ENCODE measurements at regions not wholly inside any gene's neighbourhood (a gene's known extent, or its start where the extent isn't known, plus 50 kb on each side); places are given as distances from the start of the nearest gene placed in this dataset.
"Not testable (repeated sequence)": the region's sequence is repeated elsewhere in the genome, so short reads cannot be mapped to it uniquely, and the experiment has no call there.

DNA sequence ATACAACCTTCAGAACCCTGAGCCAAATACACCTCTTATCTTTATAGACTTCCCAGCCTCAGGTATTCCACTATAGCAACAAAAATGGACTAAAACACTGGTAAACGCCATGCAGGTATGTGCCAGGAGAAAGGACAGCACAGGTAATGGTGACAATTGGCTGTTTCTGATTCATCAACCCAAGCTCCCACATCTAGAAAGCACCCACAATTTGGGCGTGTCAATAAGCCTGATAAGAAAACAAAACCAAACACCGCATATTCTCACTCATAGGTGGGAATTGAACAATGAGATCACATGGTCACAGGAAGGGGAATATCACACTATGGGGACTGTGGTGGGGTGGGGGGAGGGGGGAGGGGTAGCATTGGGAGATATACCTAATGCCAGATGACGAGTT lies 348.5 kb downstream of the GADD45G start:
- H3K79me2 ChIP-seq (ENCODE audit: control insufficient read depth in 1 of 2, insufficient read depth in 2 of 2, low read length in 2 of 2); H2BK20ac ChIP-seq (ENCODE audit: low read length); H3K9me3 ChIP-seq (ENCODE audit: insufficient read depth in 2 of 2, low read depth in 1 of 2, low read length in 1 of 2); H2BK5ac ChIP-seq (ENCODE audit: low read depth, low read length); H3K23me2 ChIP-seq (ENCODE audit: low read depth, low read length); H3K14ac ChIP-seq (ENCODE audit: insufficient read length); H3K18ac ChIP-seq (ENCODE audit: extremely low read depth, low read length); H3K27me3 ChIP-seq (replicated peaks in 1 of 4; ENCODE audit: control insufficient read depth in 3 of 4, extremely low read depth in 1 of 4, insufficient read depth in 3 of 4, low read length in 3 of 4); H4K20me1 ChIP-seq (replicated peaks in 1 of 2; ENCODE audit: control insufficient read depth in 1 of 2, insufficient read depth in 2 of 2, low read length in 2 of 2); POLR2A ChIA-PET (ENCODE audit: partially characterized antibody); H3K23ac ChIP-seq (ENCODE audit: insufficient read length); H4K5ac ChIP-seq (ENCODE audit: insufficient read length, low read depth, low read length); H2AK5ac ChIP-seq (ENCODE audit: low read depth, low read length); H3K4me2 ChIP-seq (ENCODE audit: insufficient read depth in 1 of 2, low read depth in 2 of 2, low read length in 2 of 2); H3K79me1 ChIP-seq (ENCODE audit: low read depth, low read length); H2BK15ac ChIP-seq (ENCODE audit: low read length); FAIRE-seq; H3K56ac ChIP-seq (replicated peaks; ENCODE audit: insufficient read length, low read depth, low read length); H3K4ac ChIP-seq (replicated peaks; ENCODE audit: insufficient read length, low read depth, low read length); H2BK120ac ChIP-seq (replicated peaks; ENCODE audit: low read depth, low read length); H2AFZ ChIP-seq (ENCODE audit: low read length); H2BK12ac ChIP-seq (ENCODE audit: low read depth, low read length); H3K9ac ChIP-seq (replicated peaks in 1 of 4; ENCODE audit: extremely low read depth in 1 of 4, low read depth in 3 of 4, low read length in 3 of 4); H3K4me3 ChIP-seq (ENCODE audit: extremely low read depth in 1 of 4, insufficient read depth in 2 of 4, low read depth in 3 of 4, low read length in 4 of 4); H4K8ac ChIP-seq (ENCODE audit: extremely low read depth, insufficient read depth, low read length); H4K91ac ChIP-seq (replicated peaks; ENCODE audit: insufficient read length, low read length); H3K27ac ChIP-seq (ENCODE audit: low read depth, low read length); H3K4me1 ChIP-seq (replicated peaks in 1 of 4; ENCODE audit: control insufficient read depth in 3 of 4, insufficient read depth in 4 of 4, low read length in 3 of 4); H3K36me3 ChIP-seq (ENCODE audit: control insufficient read depth in 2 of 4, insufficient read depth in 4 of 4, low read length in 3 of 4); DNase-seq (ENCODE audit: low read depth in 1 of 2, low spot score in 2 of 2): not testable (repeated sequence)
- CTCF ChIA-PET (ENCODE audit: partially characterized antibody), result interaction anchor here (1.2 to 2.2 kb wide), 2 partner anchors 9 to 99 kb away, joined by 3 to 8 read pairs; no protein-coding TSS in a partner anchor
- 94% methylated on average over 3 of the region's 4 CpGs; no CpG with 5 or more reads in 1 of the 2 experiments for WGBS, 2 experiments (ENCODE audit: extremely low coverage in 1 of 2, insufficient coverage in 1 of 2, insufficient read length in 1 of 2, insufficient replicate concordance in 2 of 2, low coverage in 1 of 2, low lambda C conversion rate in 2 of 2, missing lambda C conversion rate in 1 of 2)

Measured in H1 (cell line).